PC-3 (cell line): ENCODE measurements at regions not wholly inside any gene's neighbourhood (a gene's known extent, or its start where the extent isn't known, plus 50 kb on each side); places are given as distances from the start of the nearest gene placed in this dataset.

Experiments
- ATAC-seq: fragments of 200-7000 bp; cut with Tn5 transposase; 2 replicates; pipeline ENCODE4 v1.9.1; 2020; ENCODE audit warnings: mild to moderate bottlenecking, moderate library complexity
- BruUV-seq: library from RNA; stranded (reverse); fragments of 400-500 nt; replicated peaks from 2 replicates; lab custom pipeline; 2021; lab: Mats Ljungman, UMichigan
- CTCF ChIA-PET: fragments of 300-600 bp; sonication (Branson Sonifier 250); formaldehyde crosslinking; loops from one replicate; lab custom pipeline; 2022; ENCODE audit warnings: antibody characterized with exemption; lab: Charles Lee
- POLR2A ChIA-PET: fragments of 300-600 bp; sonication (Branson Sonifier 250); formaldehyde crosslinking; loops from one replicate; lab custom pipeline; 2022; ENCODE audit warnings: antibody characterized with exemption; ENCODE audit not compliant: unreplicated experiment; lab: Charles Lee
- DNase-seq: peaks from one replicate; pipeline ENCODE4 v3.0.0-alpha.2; 2015
- H2AFZ ChIP-seq: fragments of 300-600 bp; sonication (generic); 2 replicates; pipeline ENCODE4 v1.6.0; 2016; ENCODE audit warnings: antibody characterized with exemption, low read length
- H3F3A ChIP-seq: fragments of 300-600 bp; sonication (generic); one replicate; pipeline ENCODE4 v1.6.0; 2017; ENCODE audit warnings: antibody characterized with exemption, low read length, control low read depth, mild to moderate bottlenecking; ENCODE audit not compliant: unreplicated experiment
- H3K27ac ChIP-seq: fragments of 300-600 bp; sonication (generic); 2 replicates; pipeline ENCODE4 v1.5.1; 2016; ENCODE audit warnings: mild to moderate bottlenecking, low read length
- H3K27me3 ChIP-seq: fragments of 300-600 bp; sonication (generic); 2 replicates; pipeline ENCODE4 v1.6.1; 2016; ENCODE audit warnings: low read length, mixed read lengths
- H3K36me3 ChIP-seq: fragments of 300-600 bp; sonication (generic); 2 replicates; pipeline ENCODE4 v1.6.1; 2016; ENCODE audit warnings: low read depth, mixed run types, low read length, mixed read lengths
- H3K4me1 ChIP-seq: fragments of 300-600 bp; sonication (generic); 2 replicates; pipeline ENCODE4 v1.5.1; 2016; ENCODE audit warnings: low read length; ENCODE audit not compliant: insufficient read depth
- H3K4me2 ChIP-seq: fragments of 300-600 bp; sonication (generic); 2 replicates; pipeline ENCODE4 v1.6.0; 2016; ENCODE audit warnings: low read length
- H3K4me3 ChIP-seq: fragments of 300-600 bp; sonication (generic); 2 replicates; pipeline ENCODE4 v1.5.1; 2016; ENCODE audit warnings: mild to moderate bottlenecking, low read length, mixed read lengths
- H3K79me2 ChIP-seq: fragments of 300-600 bp; sonication (generic); 2 replicates; pipeline ENCODE4 v1.6.1; 2017; ENCODE audit warnings: low read length, mixed read lengths
- H3K9ac ChIP-seq: fragments of 300-600 bp; sonication (generic); 2 replicates; pipeline ENCODE4 v1.6.0; 2016; ENCODE audit warnings: mild to moderate bottlenecking, low read length
- H3K9me2 ChIP-seq: fragments of 300-600 bp; sonication (generic); replicated peaks from 2 replicates; pipeline ENCODE4 v1.6.1; 2016; ENCODE audit warnings: mixed run types, low read length, mixed read lengths
- H3K9me3 ChIP-seq: fragments of 300-600 bp; sonication (generic); 2 replicates; pipeline ENCODE4 v1.6.1; 2016; ENCODE audit warnings: low read length, mixed read lengths
- H4K20me1 ChIP-seq: fragments of 300-600 bp; sonication (generic); 2 replicates; pipeline ENCODE4 v1.6.1; 2016; ENCODE audit warnings: low read length, mixed read lengths
- EZH2 ChIP-seq: fragments of 300-600 bp; sonication (generic); IDR thresholded peaks from one replicate; pipeline ENCODE4 v1.6.1; 2017; ENCODE audit warnings: antibody characterized with exemption, mild to moderate bottlenecking, low read length; ENCODE audit not compliant: unreplicated experiment
- EZH2phosphoT487 ChIP-seq: fragments of 300-600 bp; sonication (generic); IDR thresholded peaks from 2 replicates; pipeline ENCODE4 v1.6.1; 2018; ENCODE audit warnings: mild to moderate bottlenecking, antibody characterized with exemption, low read length, borderline replicate concordance
- intact Hi-C: fragments of 100-400 bp; cut with micrococcal nuclease; formaldehyde crosslinking; loops from 2 replicates; pipeline ENCODE4 v1.9.0; 2023
- TF ChIP-seq, protein P1 (sequence below): fragments of 300-600 bp; sonication (generic); conservative IDR thresholded peaks from 2 replicates; pipeline ENCODE4 v1.5.1; 2017; ENCODE audit warnings: antibody characterized with exemption, low read depth, mild to moderate bottlenecking, low read length

GRCh38 chr14:32014498-32014897 is 62.6 kb upstream of the ARHGAP5 start:
- intact Hi-C loops = no loop called here
- TF ChIP-seq EZH2phosphoT487 (no peak), EZH2 (no peak)
- TF ChIP-seq, protein P1, sequence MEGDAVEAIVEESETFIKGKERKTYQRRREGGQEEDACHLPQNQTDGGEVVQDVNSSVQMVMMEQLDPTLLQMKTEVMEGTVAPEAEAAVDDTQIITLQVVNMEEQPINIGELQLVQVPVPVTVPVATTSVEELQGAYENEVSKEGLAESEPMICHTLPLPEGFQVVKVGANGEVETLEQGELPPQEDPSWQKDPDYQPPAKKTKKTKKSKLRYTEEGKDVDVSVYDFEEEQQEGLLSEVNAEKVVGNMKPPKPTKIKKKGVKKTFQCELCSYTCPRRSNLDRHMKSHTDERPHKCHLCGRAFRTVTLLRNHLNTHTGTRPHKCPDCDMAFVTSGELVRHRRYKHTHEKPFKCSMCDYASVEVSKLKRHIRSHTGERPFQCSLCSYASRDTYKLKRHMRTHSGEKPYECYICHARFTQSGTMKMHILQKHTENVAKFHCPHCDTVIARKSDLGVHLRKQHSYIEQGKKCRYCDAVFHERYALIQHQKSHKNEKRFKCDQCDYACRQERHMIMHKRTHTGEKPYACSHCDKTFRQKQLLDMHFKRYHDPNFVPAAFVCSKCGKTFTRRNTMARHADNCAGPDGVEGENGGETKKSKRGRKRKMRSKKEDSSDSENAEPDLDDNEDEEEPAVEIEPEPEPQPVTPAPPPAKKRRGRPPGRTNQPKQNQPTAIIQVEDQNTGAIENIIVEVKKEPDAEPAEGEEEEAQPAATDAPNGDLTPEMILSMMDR = no peak
- Histone ChIP-seq H3K27me3 (no peaks in the 10 kb centered on the region), H3K4me1 (peaks cover 43% of the 10 kb centered on the region), H3K9me3 (no peaks in the 10 kb centered on the region), H3K9me2 (no peaks in the 10 kb centered on the region), H3K9ac (no peak overlapping the region), H3F3A (no peaks in the 10 kb centered on the region), H4K20me1 (no peaks in the 10 kb centered on the region), H2AFZ (no peak overlapping the region), H3K27ac (no peak overlapping the region), H3K4me3 (no peak overlapping the region), H3K4me2 (no peak overlapping the region), H3K36me3 (no peaks in the 10 kb centered on the region), H3K79me2 (no peaks in the 10 kb centered on the region)
- DNase-seq = no peak
- no peak for ATAC-seq
- no TSS peak for BruUV-seq
- ChIA-PET POLR2A (no interaction called here), CTCF (no interaction called here)

DNA sequence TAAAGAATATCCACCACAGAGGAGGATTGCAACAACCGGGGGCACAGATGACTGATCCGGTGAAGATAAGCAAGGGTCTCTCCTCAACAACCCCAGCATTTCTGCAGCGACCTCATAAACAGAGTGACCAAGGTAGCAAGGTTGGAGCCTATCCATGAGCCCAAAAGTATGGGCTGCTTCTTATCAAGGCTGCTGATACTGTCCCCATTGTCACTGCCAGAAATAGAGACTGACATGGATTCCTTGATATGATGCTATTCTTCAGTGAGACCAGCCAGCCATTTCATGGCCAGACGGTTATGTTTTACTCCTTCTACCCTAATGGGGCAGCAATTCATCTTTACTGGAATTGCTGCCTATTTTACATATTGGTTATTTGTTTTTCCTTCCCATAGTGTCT is 61.9 kb upstream of the ARHGAP5 start:
- ChIA-PET POLR2A (no interaction called here), CTCF (no interaction called here)
- H3K9me3 ChIP-seq = no peaks in the 10 kb centered on the region
- H3K9me2 ChIP-seq = no peaks in the 10 kb centered on the region
- peaks cover 37% of the 10 kb centered on the region for H3K4me1 ChIP-seq
- no peaks in the 10 kb centered on the region for H3K27me3 ChIP-seq
- intact Hi-C loops = no loop called here
- H2AFZ ChIP-seq = no peak overlapping the region
- DNase-seq = no peak
- H3K79me2 ChIP-seq = no peaks in the 10 kb centered on the region
- no TSS peak for BruUV-seq
- no peaks in the 10 kb centered on the region for H3F3A ChIP-seq
- no peaks in the 10 kb centered on the region for H3K36me3 ChIP-seq
- no peak for ATAC-seq
- no peak overlapping the region for H3K27ac ChIP-seq
- TF ChIP-seq EZH2phosphoT487 (no peak), EZH2 (no peak)
- H3K4me2 ChIP-seq = no peak overlapping the region
- H3K9ac ChIP-seq = no peak overlapping the region
- no peaks in the 10 kb centered on the region for H4K20me1 ChIP-seq
- no peak overlapping the region for H3K4me3 ChIP-seq

DNA sequence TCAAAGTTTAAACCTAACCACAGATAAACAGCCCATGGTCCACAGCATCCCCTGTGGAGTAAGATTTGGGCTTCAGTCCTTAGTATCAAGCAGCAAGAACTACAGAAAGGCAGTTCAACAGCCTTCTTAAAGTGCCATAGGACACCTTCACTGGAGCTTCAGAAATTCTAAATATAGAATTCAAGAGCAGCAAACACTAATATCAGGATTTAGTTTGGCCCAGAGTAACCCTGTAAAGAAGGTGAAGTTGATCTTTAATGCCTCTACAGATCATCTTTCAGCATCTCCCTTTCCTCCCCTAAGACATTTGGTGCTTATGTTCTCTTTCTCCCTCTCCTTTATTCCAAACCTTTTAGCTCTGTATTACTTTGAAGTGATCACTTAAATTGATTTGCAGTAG is 59.5 kb upstream of the ARHGAP5 start:
- Histone ChIP-seq H3K9ac (no peak overlapping the region), H3K4me2 (no peak overlapping the region), H4K20me1 (no peaks in the 10 kb centered on the region), H2AFZ (no peak overlapping the region), H3K79me2 (no peaks in the 10 kb centered on the region), H3K9me2 (no peaks in the 10 kb centered on the region), H3K4me3 (no peak overlapping the region), H3K27me3 (no peaks in the 10 kb centered on the region), H3K9me3 (no peaks in the 10 kb centered on the region), H3F3A (no peaks in the 10 kb centered on the region), H3K27ac (no peak overlapping the region), H3K36me3 (no peaks in the 10 kb centered on the region), H3K4me1 (peaks cover 14% of the 10 kb centered on the region)
- intact Hi-C loops = no loop called here
- DNase-seq (no peak), ATAC-seq (no peak)
- TF ChIP-seq, protein P1 = no peak
- TF ChIP-seq EZH2 (no peak), EZH2phosphoT487 (no peak)
- POLR2A ChIA-PET = no interaction called here
- no TSS peak for BruUV-seq
- CTCF ChIA-PET = interaction anchor here (0.6 to 0.7 kb wide), 2 partner anchors 91 to 429 kb away, joined by 4 to 6 read pairs; no protein-coding TSS in a partner anchor
